OCI-LY3 (cell line): ENCODE measurements at regions not wholly inside any gene's neighbourhood (a gene's known extent, or its start where the extent isn't known, plus 50 kb on each side); places are given as distances from the start of the nearest gene placed in this dataset.

ENCODE experiments used
- EZH2phosphoT487 ChIP-seq: fragments of 200-600 bp; shearing (Covaris generic); IDR thresholded peaks from 2 replicates; pipeline ENCODE4 v1.6.1; 2018; ENCODE audit warnings: antibody characterized with exemption, mixed run types, low read depth
- TF ChIP-seq, protein P1 (sequence below): fragments of 200-600, 300-600 bp; sonication (generic); IDR thresholded peaks from 2 replicates; pipeline ENCODE4 v1.5.1; 2014; ENCODE audit warnings: antibody characterized with exemption, low read length, low read depth

DNA sequence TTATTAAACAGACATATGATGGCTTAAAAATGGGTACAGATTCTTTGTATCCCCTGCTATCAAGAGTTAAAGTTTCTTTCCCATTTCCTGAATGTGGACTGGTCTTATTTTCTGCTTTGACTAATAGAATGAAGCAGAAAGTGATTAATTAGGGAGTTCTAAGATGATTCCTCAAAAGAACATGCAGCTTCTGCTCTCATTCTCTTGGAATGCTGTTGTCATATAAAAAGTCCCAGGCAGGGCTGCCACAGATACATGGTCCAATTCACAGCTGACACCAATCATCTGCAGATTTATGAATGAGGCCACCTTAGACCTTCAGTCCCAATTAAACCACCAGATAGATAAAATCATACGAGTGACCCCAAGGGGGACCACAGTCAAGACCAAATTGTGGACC is 844.5 kb upstream of the RAG2 start:
- TF ChIP-seq, protein P1, sequence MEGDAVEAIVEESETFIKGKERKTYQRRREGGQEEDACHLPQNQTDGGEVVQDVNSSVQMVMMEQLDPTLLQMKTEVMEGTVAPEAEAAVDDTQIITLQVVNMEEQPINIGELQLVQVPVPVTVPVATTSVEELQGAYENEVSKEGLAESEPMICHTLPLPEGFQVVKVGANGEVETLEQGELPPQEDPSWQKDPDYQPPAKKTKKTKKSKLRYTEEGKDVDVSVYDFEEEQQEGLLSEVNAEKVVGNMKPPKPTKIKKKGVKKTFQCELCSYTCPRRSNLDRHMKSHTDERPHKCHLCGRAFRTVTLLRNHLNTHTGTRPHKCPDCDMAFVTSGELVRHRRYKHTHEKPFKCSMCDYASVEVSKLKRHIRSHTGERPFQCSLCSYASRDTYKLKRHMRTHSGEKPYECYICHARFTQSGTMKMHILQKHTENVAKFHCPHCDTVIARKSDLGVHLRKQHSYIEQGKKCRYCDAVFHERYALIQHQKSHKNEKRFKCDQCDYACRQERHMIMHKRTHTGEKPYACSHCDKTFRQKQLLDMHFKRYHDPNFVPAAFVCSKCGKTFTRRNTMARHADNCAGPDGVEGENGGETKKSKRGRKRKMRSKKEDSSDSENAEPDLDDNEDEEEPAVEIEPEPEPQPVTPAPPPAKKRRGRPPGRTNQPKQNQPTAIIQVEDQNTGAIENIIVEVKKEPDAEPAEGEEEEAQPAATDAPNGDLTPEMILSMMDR, result no peak
- TF ChIP-seq EZH2phosphoT487, result no peak
